Lung (tissue), 11 donors: ENCODE measurements at regions not wholly inside any gene's neighbourhood (a gene's known extent, or its start where the extent isn't known, plus 50 kb on each side); places are given as distances from the start of the nearest gene placed in this dataset.
A peak's percentile ranks its signal among the peaks of the same experiment; 100 is the strongest.

ENCODE experiments used
- ATAC-seq: fragments of 200-7000 bp; cut with Tn5 transposase; one replicate; pipeline ENCODE4 v1.9.1; 2020; ENCODE audit warnings: moderate number of reproducible peaks; ENCODE audit not compliant: insufficient read depth, low FRiP score
- DNase-seq, 3 donors: peaks; one replicate each; pipeline ENCODE4 v3.0.0-alpha.2; 2013 to 2017
- H3K27ac ChIP-seq, 2 donors: one replicate each; pipeline ENCODE4 v1.5.1; 2013; ENCODE audit warnings: mild to moderate bottlenecking in 2 of 2, moderate library complexity in 2 of 2, control low read depth in 1 of 2, inconsistent platforms in 1 of 2, low read depth in 1 of 2, low read length in 1 of 2
- H3K27me3 ChIP-seq, 3 donors: one replicate each; pipeline ENCODE4 v1.5.1; 2013; ENCODE audit warnings: low read length in 2 of 3; ENCODE audit not compliant: control insufficient read depth in 3 of 3, insufficient read depth in 3 of 3
- H3K36me3 ChIP-seq, 4 donors: one replicate each; pipeline ENCODE4 v1.5.1; 2013; ENCODE audit warnings: low read length in 4 of 4, mild to moderate bottlenecking in 1 of 4, moderate library complexity in 1 of 4; ENCODE audit not compliant: control insufficient read depth in 4 of 4, insufficient read depth in 4 of 4
- H3K4me1 ChIP-seq, 5 donors: one replicate each; pipeline ENCODE4 v1.5.1; 2013; ENCODE audit warnings: low read length in 5 of 5, mild to moderate bottlenecking in 2 of 5, moderate library complexity in 1 of 5; ENCODE audit not compliant: control insufficient read depth in 5 of 5, insufficient read depth in 5 of 5
- H3K4me3 ChIP-seq: one replicate; pipeline ENCODE4 v1.5.1; 2013; ENCODE audit warnings: mild to moderate bottlenecking, control low read depth, moderate library complexity
- H3K9ac ChIP-seq, 2 donors: one replicate each; pipeline ENCODE4 v1.5.1; 2013; ENCODE audit warnings: low read length in 2 of 2, control low read depth in 1 of 2; ENCODE audit not compliant: insufficient read depth in 1 of 2
- H3K9me3 ChIP-seq, 4 donors: one replicate each; pipeline ENCODE4 v1.5.1; 2013; ENCODE audit warnings: low read length in 3 of 4, mild to moderate bottlenecking in 1 of 4, moderate library complexity in 1 of 4; ENCODE audit not compliant: control insufficient read depth in 4 of 4, insufficient read depth in 3 of 4
- WGBS, 2 donors: extraction: QIAGEN DNeasy Blood & Tissue Kit; methylation state at CpG; one replicate each; pipeline ENCODE4 v1.1.7; 2013; 5-methylcytosine and 5-hydroxymethylcytosine counted together
- TF ChIP-seq, protein P1 (sequence below): IDR thresholded peaks from 2 replicates; pipeline ENCODE4 v1.5.1; 2012; ENCODE audit warnings: mild to moderate bottlenecking; ENCODE audit errors: control extremely low read depth, extremely low read depth
- donor health status: control.
- donor health status: control.
- donor health status: Bipolar disorder and iron deficiency.
- donor health status: healthy.
- donor health status: DM: yes; HTN: yes; CAD: no.

DNA sequence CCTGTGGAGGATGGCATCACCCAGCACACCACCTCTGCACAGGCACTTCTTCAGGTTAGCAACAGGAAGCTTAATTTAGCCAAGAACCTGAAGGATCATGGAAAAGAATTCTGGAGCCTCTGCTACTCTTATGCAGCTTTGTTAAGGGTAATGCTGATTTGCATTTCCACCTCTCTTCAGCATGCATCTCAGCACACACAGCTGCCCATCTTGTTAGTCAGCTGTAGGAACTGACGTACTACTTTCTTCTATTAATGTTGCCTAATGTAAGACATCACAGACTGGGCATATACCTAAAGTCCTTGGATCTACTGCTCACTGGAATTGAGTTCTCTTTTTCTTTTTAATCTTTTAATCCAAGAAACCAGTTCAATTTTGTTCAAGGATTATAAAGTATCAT lies 181.0 kb downstream of the SPP2 start:
- Histone ChIP-seq H3K27me3 (no peaks in the 10 kb centered on the region), H3K9ac (no peak overlapping the region), H3K27ac (no peak overlapping the region), H3K9me3 (peaks cover 0 to 6% (median under 1%) of the 10 kb centered on the region in 4 donors), H3K4me1 (no peaks in the 10 kb centered on the region), H3K4me3 (no peak overlapping the region), H3K36me3 (no peaks in the 10 kb centered on the region)
- WGBS, 2 donors, result 83 to 88% methylated on average over 1 of the region's 1 CpG
- no peak for ATAC-seq
- TF ChIP-seq, protein P1, sequence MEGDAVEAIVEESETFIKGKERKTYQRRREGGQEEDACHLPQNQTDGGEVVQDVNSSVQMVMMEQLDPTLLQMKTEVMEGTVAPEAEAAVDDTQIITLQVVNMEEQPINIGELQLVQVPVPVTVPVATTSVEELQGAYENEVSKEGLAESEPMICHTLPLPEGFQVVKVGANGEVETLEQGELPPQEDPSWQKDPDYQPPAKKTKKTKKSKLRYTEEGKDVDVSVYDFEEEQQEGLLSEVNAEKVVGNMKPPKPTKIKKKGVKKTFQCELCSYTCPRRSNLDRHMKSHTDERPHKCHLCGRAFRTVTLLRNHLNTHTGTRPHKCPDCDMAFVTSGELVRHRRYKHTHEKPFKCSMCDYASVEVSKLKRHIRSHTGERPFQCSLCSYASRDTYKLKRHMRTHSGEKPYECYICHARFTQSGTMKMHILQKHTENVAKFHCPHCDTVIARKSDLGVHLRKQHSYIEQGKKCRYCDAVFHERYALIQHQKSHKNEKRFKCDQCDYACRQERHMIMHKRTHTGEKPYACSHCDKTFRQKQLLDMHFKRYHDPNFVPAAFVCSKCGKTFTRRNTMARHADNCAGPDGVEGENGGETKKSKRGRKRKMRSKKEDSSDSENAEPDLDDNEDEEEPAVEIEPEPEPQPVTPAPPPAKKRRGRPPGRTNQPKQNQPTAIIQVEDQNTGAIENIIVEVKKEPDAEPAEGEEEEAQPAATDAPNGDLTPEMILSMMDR, result no peak
- no peak for DNase-seq

DNA sequence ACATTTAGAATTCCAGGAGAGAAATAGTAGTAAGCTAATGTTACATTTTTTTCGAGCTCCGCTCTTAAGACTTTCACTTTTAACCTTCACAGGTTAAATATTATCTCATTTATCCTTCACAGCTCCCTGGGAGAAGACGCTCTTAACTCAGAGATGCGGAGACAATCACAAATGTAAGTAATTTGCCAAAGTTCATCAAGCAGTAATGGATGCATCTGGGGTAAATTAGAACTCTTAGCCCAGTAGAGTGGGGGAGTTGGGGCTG lies 168.5 kb downstream of the SPP2 start:
- ATAC-seq (no peak), DNase-seq (no peak)
- no peaks in the 10 kb centered on the region for H3K27me3 ChIP-seq
- no peak overlapping the region for H3K9ac ChIP-seq
- H3K9me3 ChIP-seq, result no peaks in the 10 kb centered on the region
- TF ChIP-seq, protein P1, result no peak
- no peak overlapping the region for H3K27ac ChIP-seq
- 89% methylated on average over 4 of the region's 4 CpGs for WGBS, 2 donors
- no peak overlapping the region for H3K4me3 ChIP-seq
- no peaks in the 10 kb centered on the region for H3K4me1 ChIP-seq
- no peaks in the 10 kb centered on the region for H3K36me3 ChIP-seq

DNA sequence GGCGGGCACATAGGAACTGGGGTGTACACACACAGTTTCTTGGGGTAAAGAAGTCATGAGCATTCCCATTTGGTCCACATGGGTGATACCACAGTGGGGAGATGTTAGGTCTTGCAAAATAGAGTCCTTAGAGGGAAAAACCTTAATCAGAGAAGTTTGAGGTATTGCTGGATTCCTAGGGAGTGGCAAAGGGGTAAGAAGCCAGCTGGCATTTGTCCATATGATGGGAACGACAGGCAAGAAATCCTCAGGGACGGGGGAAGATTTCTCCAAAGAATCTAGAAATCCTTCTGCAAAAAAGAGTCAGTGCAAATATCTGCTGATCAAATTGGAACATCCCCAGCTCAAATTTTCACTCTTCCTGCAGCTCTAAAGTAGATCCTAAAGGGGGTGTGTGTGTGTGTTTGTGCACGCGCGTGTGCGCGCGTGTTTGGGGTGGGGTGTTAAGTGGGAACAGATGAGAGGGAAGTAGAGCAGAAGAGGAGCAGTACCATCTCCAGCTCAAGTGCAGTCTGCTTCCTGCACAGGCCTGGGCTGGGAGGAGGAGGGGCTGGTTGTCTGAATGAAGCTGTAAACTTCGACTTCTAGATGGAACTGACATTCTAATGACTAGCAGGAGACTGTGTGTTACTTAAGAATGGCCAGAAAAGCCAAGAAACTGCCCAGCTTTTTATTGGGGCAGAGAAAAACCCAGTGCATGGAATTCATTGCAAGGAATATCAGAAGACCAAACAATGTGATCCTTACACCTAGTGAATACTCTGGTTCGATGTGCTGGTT lies 168.0 kb downstream of the SPP2 start:
- ATAC-seq (no peak), DNase-seq (peak in 2 of 3 donors; percentile 8 to 27)
- no peaks in the 10 kb centered on the region for H3K4me1 ChIP-seq
- no peaks in the 10 kb centered on the region for H3K36me3 ChIP-seq
- no peak overlapping the region for H3K27ac ChIP-seq
- H3K9ac ChIP-seq, result no peak overlapping the region
- no peaks in the 10 kb centered on the region for H3K27me3 ChIP-seq
- TF ChIP-seq, protein P1, result no peak
- WGBS, 2 donors, result 43 to 57% methylated on average over 11 of the region's 11 CpGs
- no peak overlapping the region for H3K4me3 ChIP-seq
- H3K9me3 ChIP-seq, result no peaks in the 10 kb centered on the region

DNA sequence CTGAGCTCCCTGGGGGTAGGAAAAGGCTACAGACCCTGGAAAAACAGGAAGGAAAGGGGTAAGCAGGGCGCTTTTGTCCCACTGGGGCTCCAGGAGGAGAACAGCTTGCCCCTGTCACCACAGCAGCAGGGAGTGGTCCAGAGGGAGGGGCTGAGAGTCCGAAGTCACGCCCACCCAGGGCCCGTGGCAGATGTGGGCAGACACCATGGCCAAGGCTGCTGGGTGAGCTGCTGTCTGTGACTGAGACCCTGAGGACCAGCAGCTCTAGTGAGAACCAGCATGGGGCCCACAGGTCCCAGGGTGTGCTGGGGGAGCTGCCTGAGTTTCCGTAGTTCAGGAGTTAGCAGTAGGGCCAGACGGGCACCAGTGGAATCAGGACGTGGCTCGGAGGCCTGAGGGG lies 162.0 kb downstream of the SPP2 start:
- no peak for ATAC-seq
- no peak for DNase-seq

More for the DNA sequence above, 162.0 kb downstream of the SPP2 start:
- H3K9me3 ChIP-seq, result no peaks in the 10 kb centered on the region
- no peaks in the 10 kb centered on the region for H3K27me3 ChIP-seq
- H3K36me3 ChIP-seq, result no peaks in the 10 kb centered on the region
- TF ChIP-seq, protein P1, result no peak
- WGBS, 2 donors, result 80 to 81% methylated on average over 8 of the region's 8 CpGs
- no peak overlapping the region for H3K27ac ChIP-seq
- no peak overlapping the region for H3K4me3 ChIP-seq
- H3K4me1 ChIP-seq, result no peaks in the 10 kb centered on the region
- H3K9ac ChIP-seq, result no peak overlapping the region
